ENCODE measurements at regions not wholly inside any gene's neighbourhood (a gene's known extent, or its start where the extent isn't known, plus 50 kb on each side); places are given as distances from the start of the nearest gene placed in this dataset.

- DNase-seq (ENCODE audit: low read depth, low spot score), result no peak
- Histone ChIP-seq H3K4me3 (ENCODE audit: insufficient read length, low read depth) (no peak overlapping the region), H3K4me1 (ENCODE audit: insufficient read depth, insufficient read length) (no peaks in the 10 kb centered on the region), H3K36me3 (ENCODE audit: insufficient read depth, insufficient read length, low read length) (peaks cover 3% of the 10 kb centered on the region), H3K9me3 (ENCODE audit: insufficient read depth, low read length) (no peaks in the 10 kb centered on the region), H3K9ac (ENCODE audit: insufficient read length, low read depth) (no peak overlapping the region), H3K27me3 (ENCODE audit: insufficient read depth, insufficient read length) (no peaks in the 10 kb centered on the region)
- TF ChIP-seq YY1 (IDR thresholded peaks at IDR 0.05; ENCODE audit: insufficient read depth, insufficient read length) (no peak), SUZ12 (IDR thresholded peaks at IDR 0.05; ENCODE audit: extremely low read depth, insufficient read depth, insufficient read length) (no peak), ZNF274 (IDR thresholded peaks at IDR 0.05; ENCODE audit: low read depth, low read length) (no peak)
These were observed 229.6 kb upstream of the TBC1D5 start for GRCh38 chr3:17972030-17972429.

GRCh38 chr3:17969985-17970568 lies 227.6 kb upstream of the TBC1D5 start:
- no peak for TF ChIP-seq YY1 (IDR thresholded peaks at IDR 0.05; ENCODE audit: insufficient read depth, insufficient read length)
- no peak for TF ChIP-seq SUZ12 (IDR thresholded peaks at IDR 0.05; ENCODE audit: extremely low read depth, insufficient read depth, insufficient read length)
- TF ChIP-seq ZNF274 (IDR thresholded peaks at IDR 0.05; ENCODE audit: low read depth, low read length), result no peak
- Histone ChIP-seq H3K36me3 (ENCODE audit: insufficient read depth, insufficient read length, low read length) (peaks cover 3% of the 10 kb centered on the region), H3K9me3 (ENCODE audit: insufficient read depth, low read length) (no peaks in the 10 kb centered on the region), H3K27me3 (ENCODE audit: insufficient read depth, insufficient read length) (no peaks in the 10 kb centered on the region), H3K9ac (ENCODE audit: insufficient read length, low read depth) (no peak overlapping the region), H3K4me3 (ENCODE audit: insufficient read length, low read depth) (no peak overlapping the region), H3K4me1 (ENCODE audit: insufficient read depth, insufficient read length) (no peaks in the 10 kb centered on the region)
- no peak for DNase-seq (ENCODE audit: low read depth, low spot score)

- Histone ChIP-seq H3K4me1 (ENCODE audit: insufficient read depth, insufficient read length) (no peaks in the 10 kb centered on the region), H3K9me3 (ENCODE audit: insufficient read depth, low read length) (no peaks in the 10 kb centered on the region), H3K36me3 (ENCODE audit: insufficient read depth, insufficient read length, low read length) (peaks cover 3% of the 10 kb centered on the region), H3K4me3 (ENCODE audit: insufficient read length, low read depth) (no peak overlapping the region), H3K27me3 (ENCODE audit: insufficient read depth, insufficient read length) (no peaks in the 10 kb centered on the region), H3K9ac (ENCODE audit: insufficient read length, low read depth) (no peak overlapping the region)
- DNase-seq (ENCODE audit: low read depth, low spot score), result no peak
- TF ChIP-seq SUZ12 (IDR thresholded peaks at IDR 0.05; ENCODE audit: extremely low read depth, insufficient read depth, insufficient read length) (no peak), ZNF274 (IDR thresholded peaks at IDR 0.05; ENCODE audit: low read depth, low read length) (no peak), YY1 (IDR thresholded peaks at IDR 0.05; ENCODE audit: insufficient read depth, insufficient read length) (no peak)
These were observed 226.8 kb upstream of the TBC1D5 start for GRCh38 chr3:17969244-17969643.

GRCh38 chr3:17967953-17968607 lies 225.6 kb upstream of the TBC1D5 start:
- H3K4me1 ChIP-seq (ENCODE audit: insufficient read depth, insufficient read length), result no peaks in the 10 kb centered on the region
- no peak for TF ChIP-seq SUZ12 (IDR thresholded peaks at IDR 0.05; ENCODE audit: extremely low read depth, insufficient read depth, insufficient read length)
- no peak for TF ChIP-seq ZNF274 (IDR thresholded peaks at IDR 0.05; ENCODE audit: low read depth, low read length)
- TF ChIP-seq YY1 (IDR thresholded peaks at IDR 0.05; ENCODE audit: insufficient read depth, insufficient read length), result no peak
- H3K4me3 ChIP-seq (ENCODE audit: insufficient read length, low read depth), result no peak overlapping the region
- no peak for DNase-seq (ENCODE audit: low read depth, low spot score)
- H3K9ac ChIP-seq (ENCODE audit: insufficient read length, low read depth), result no peak overlapping the region
- no peaks in the 10 kb centered on the region for H3K9me3 ChIP-seq (ENCODE audit: insufficient read depth, low read length)
- peaks cover 3% of the 10 kb centered on the region for H3K36me3 ChIP-seq (ENCODE audit: insufficient read depth, insufficient read length, low read length)
- no peaks in the 10 kb centered on the region for H3K27me3 ChIP-seq (ENCODE audit: insufficient read depth, insufficient read length)

- no peak for DNase-seq (ENCODE audit: low read depth, low spot score)
- no peak overlapping the region for H3K4me3 ChIP-seq (ENCODE audit: insufficient read length, low read depth)
- H3K9me3 ChIP-seq (ENCODE audit: insufficient read depth, low read length), result no peaks in the 10 kb centered on the region
- H3K27me3 ChIP-seq (ENCODE audit: insufficient read depth, insufficient read length), result no peaks in the 10 kb centered on the region
- no peak overlapping the region for H3K9ac ChIP-seq (ENCODE audit: insufficient read length, low read depth)
- H3K36me3 ChIP-seq (ENCODE audit: insufficient read depth, insufficient read length, low read length), result peaks cover 3% of the 10 kb centered on the region
- TF ChIP-seq YY1 (IDR thresholded peaks at IDR 0.05; ENCODE audit: insufficient read depth, insufficient read length) (no peak), ZNF274 (IDR thresholded peaks at IDR 0.05; ENCODE audit: low read depth, low read length) (no peak), SUZ12 (IDR thresholded peaks at IDR 0.05; ENCODE audit: extremely low read depth, insufficient read depth, insufficient read length) (no peak)
- no peaks in the 10 kb centered on the region for H3K4me1 ChIP-seq (ENCODE audit: insufficient read depth, insufficient read length)
These were observed 224.7 kb upstream of the TBC1D5 start for GRCh38 chr3:17967111-17967510.

GRCh38 chr3:17965331-17965730 lies 222.9 kb upstream of the TBC1D5 start:
- peaks cover 3% of the 10 kb centered on the region for H3K36me3 ChIP-seq (ENCODE audit: insufficient read depth, insufficient read length, low read length)
- H3K4me1 ChIP-seq (ENCODE audit: insufficient read depth, insufficient read length), result no peaks in the 10 kb centered on the region
- H3K27me3 ChIP-seq (ENCODE audit: insufficient read depth, insufficient read length), result no peaks in the 10 kb centered on the region
- H3K4me3 ChIP-seq (ENCODE audit: insufficient read length, low read depth), result no peak overlapping the region
- no peak overlapping the region for H3K9ac ChIP-seq (ENCODE audit: insufficient read length, low read depth)
- no peak for DNase-seq (ENCODE audit: low read depth, low spot score)
- TF ChIP-seq YY1 (IDR thresholded peaks at IDR 0.05; ENCODE audit: insufficient read depth, insufficient read length) (no peak), ZNF274 (IDR thresholded peaks at IDR 0.05; ENCODE audit: low read depth, low read length) (no peak), SUZ12 (IDR thresholded peaks at IDR 0.05; ENCODE audit: extremely low read depth, insufficient read depth, insufficient read length) (no peak)
- no peaks in the 10 kb centered on the region for H3K9me3 ChIP-seq (ENCODE audit: insufficient read depth, low read length)

- no peak overlapping the region for H3K9ac ChIP-seq (ENCODE audit: insufficient read length, low read depth)
- TF ChIP-seq YY1 (IDR thresholded peaks at IDR 0.05; ENCODE audit: insufficient read depth, insufficient read length) (no peak), ZNF274 (IDR thresholded peaks at IDR 0.05; ENCODE audit: low read depth, low read length) (no peak), SUZ12 (IDR thresholded peaks at IDR 0.05; ENCODE audit: extremely low read depth, insufficient read depth, insufficient read length) (no peak)
- no peaks in the 10 kb centered on the region for H3K9me3 ChIP-seq (ENCODE audit: insufficient read depth, low read length)
- peaks cover 3% of the 10 kb centered on the region for H3K36me3 ChIP-seq (ENCODE audit: insufficient read depth, insufficient read length, low read length)
- H3K4me3 ChIP-seq (ENCODE audit: insufficient read length, low read depth), result no peak overlapping the region
- no peak for DNase-seq (ENCODE audit: low read depth, low spot score)
- no peaks in the 10 kb centered on the region for H3K27me3 ChIP-seq (ENCODE audit: insufficient read depth, insufficient read length)
- no peaks in the 10 kb centered on the region for H3K4me1 ChIP-seq (ENCODE audit: insufficient read depth, insufficient read length)
These were observed 221.7 kb upstream of the TBC1D5 start for GRCh38 chr3:17964108-17964507.
